ENCODE measurements at regions not wholly inside any gene's neighbourhood (a gene's known extent, or its start where the extent isn't known, plus 50 kb on each side); places are given as distances from the start of the nearest gene placed in this dataset.

GRCh38 chr2:234569776-234570430 lies 73.0 kb upstream of the ARL4C start:
- TF ChIP-seq CTCF (conservative IDR thresholded peaks at IDR 0.05; ENCODE audit: low read depth, low read length) (no peak), EZH2 (IDR thresholded peaks at IDR 0.05; ENCODE audit: borderline replicate concordance, low read depth, low read length, poor library complexity, severe bottlenecking) (no peak)

Measured in A673 (cell line).